WTC11 (cell line): ENCODE measurements at regions not wholly inside any gene's neighbourhood (a gene's known extent, or its start where the extent isn't known, plus 50 kb on each side); places are given as distances from the start of the nearest gene placed in this dataset.

Experiments used
- AFF4 ChIP-seq: sonication (generic); formaldehyde crosslinking; IDR thresholded peaks from 2 replicates; pipeline ENCODE4 v1.8.1; 2023; ENCODE audit warnings: mild to moderate bottlenecking, missing genetic modification reagents, borderline replicate concordance
- CBFB ChIP-seq: sonication (generic); formaldehyde crosslinking; IDR thresholded peaks from 2 replicates; pipeline ENCODE4 v1.8.1; 2022; ENCODE audit warnings: mild to moderate bottlenecking, low read depth, missing genetic modification reagents
- ESRRA ChIP-seq: sonication (generic); formaldehyde crosslinking; IDR thresholded peaks from 2 replicates; pipeline ENCODE4 v1.8.1; 2022; ENCODE audit warnings: mild to moderate bottlenecking, missing genetic modification reagents, borderline replicate concordance
- FOXJ3 ChIP-seq: sonication (generic); formaldehyde crosslinking; IDR thresholded peaks from 2 replicates; pipeline ENCODE4 v1.9.0; 2021; ENCODE audit warnings: missing genetic modification reagents, mild to moderate bottlenecking, borderline replicate concordance
- GABPB1 ChIP-seq: sonication (generic); formaldehyde crosslinking; IDR thresholded peaks from 2 replicates; pipeline ENCODE4 v1.8.1; 2023; ENCODE audit warnings: mild to moderate bottlenecking, missing genetic modification reagents
- NFYB ChIP-seq: sonication (generic); formaldehyde crosslinking; conservative IDR thresholded peaks from 2 replicates; pipeline ENCODE4 v1.8.0; 2022; ENCODE audit warnings: low read depth, missing genetic modification reagents
- NR3C1 ChIP-seq: sonication (generic); formaldehyde crosslinking; conservative IDR thresholded peaks from 2 replicates; pipeline ENCODE4 v1.8.1; 2023; ENCODE audit warnings: low read depth, mild to moderate bottlenecking, missing genetic modification reagents
- SOX15 ChIP-seq: fragments of 250-450 bp; sonication (Bioruptor Pico); IDR thresholded peaks from 2 replicates; pipeline ENCODE4 v1.9.0; 2021; ENCODE audit warnings: mild to moderate bottlenecking
- TF ChIP-seq, protein P1 (sequence below): sonication (generic); formaldehyde crosslinking; IDR thresholded peaks from 2 replicates; pipeline ENCODE4 v1.8.1; 2022; ENCODE audit warnings: low read depth, missing genetic modification reagents, borderline replicate concordance
- TF ChIP-seq, protein P2 (sequence below): fragments of 200-600 bp; IDR thresholded peaks from 2 replicates; pipeline ENCODE4 v1.8.0; 2022; ENCODE audit warnings: antibody characterized with exemption
- TF ChIP-seq, protein P3 (sequence below): sonication (generic); formaldehyde crosslinking; IDR thresholded peaks from 2 replicates; pipeline ENCODE4 v1.8.0; 2023; ENCODE audit warnings: mild to moderate bottlenecking, missing genetic modification reagents
- TF ChIP-seq, protein P4 (sequence below): sonication (generic); formaldehyde crosslinking; IDR thresholded peaks from 2 replicates; pipeline ENCODE4 v1.8.1; 2023; ENCODE audit warnings: mild to moderate bottlenecking, missing genetic modification reagents
- TF ChIP-seq, protein P5 (sequence below): fragments of 250-450 bp; sonication (Bioruptor Pico); IDR thresholded peaks from 2 replicates; pipeline ENCODE4 v1.8.0; 2021; ENCODE audit warnings: mild to moderate bottlenecking
- TF ChIP-seq, protein P6 (sequence below): sonication (generic); formaldehyde crosslinking; IDR thresholded peaks from 2 replicates; pipeline ENCODE4 v1.8.0; 2022; ENCODE audit warnings: mild to moderate bottlenecking, missing genetic modification reagents

- TF ChIP-seq AFF4 (CRISPR knock-in tag) (no peak), CBFB (CRISPR knock-in tag) (no peak), GABPB1 (CRISPR knock-in tag) (no peak), NR3C1 (CRISPR knock-in tag) (no peak), NFYB (CRISPR knock-in tag) (no peak), ESRRA (CRISPR knock-in tag) (no peak), SOX15 (no peak), FOXJ3 (no peak)
- TF ChIP-seq, protein P1, sequence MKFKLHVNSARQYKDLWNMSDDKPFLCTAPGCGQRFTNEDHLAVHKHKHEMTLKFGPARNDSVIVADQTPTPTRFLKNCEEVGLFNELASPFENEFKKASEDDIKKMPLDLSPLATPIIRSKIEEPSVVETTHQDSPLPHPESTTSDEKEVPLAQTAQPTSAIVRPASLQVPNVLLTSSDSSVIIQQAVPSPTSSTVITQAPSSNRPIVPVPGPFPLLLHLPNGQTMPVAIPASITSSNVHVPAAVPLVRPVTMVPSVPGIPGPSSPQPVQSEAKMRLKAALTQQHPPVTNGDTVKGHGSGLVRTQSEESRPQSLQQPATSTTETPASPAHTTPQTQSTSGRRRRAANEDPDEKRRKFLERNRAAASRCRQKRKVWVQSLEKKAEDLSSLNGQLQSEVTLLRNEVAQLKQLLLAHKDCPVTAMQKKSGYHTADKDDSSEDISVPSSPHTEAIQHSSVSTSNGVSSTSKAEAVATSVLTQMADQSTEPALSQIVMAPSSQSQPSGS: no peak
- TF ChIP-seq, protein P2, sequence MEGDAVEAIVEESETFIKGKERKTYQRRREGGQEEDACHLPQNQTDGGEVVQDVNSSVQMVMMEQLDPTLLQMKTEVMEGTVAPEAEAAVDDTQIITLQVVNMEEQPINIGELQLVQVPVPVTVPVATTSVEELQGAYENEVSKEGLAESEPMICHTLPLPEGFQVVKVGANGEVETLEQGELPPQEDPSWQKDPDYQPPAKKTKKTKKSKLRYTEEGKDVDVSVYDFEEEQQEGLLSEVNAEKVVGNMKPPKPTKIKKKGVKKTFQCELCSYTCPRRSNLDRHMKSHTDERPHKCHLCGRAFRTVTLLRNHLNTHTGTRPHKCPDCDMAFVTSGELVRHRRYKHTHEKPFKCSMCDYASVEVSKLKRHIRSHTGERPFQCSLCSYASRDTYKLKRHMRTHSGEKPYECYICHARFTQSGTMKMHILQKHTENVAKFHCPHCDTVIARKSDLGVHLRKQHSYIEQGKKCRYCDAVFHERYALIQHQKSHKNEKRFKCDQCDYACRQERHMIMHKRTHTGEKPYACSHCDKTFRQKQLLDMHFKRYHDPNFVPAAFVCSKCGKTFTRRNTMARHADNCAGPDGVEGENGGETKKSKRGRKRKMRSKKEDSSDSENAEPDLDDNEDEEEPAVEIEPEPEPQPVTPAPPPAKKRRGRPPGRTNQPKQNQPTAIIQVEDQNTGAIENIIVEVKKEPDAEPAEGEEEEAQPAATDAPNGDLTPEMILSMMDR: no peak
- TF ChIP-seq, protein P3, sequence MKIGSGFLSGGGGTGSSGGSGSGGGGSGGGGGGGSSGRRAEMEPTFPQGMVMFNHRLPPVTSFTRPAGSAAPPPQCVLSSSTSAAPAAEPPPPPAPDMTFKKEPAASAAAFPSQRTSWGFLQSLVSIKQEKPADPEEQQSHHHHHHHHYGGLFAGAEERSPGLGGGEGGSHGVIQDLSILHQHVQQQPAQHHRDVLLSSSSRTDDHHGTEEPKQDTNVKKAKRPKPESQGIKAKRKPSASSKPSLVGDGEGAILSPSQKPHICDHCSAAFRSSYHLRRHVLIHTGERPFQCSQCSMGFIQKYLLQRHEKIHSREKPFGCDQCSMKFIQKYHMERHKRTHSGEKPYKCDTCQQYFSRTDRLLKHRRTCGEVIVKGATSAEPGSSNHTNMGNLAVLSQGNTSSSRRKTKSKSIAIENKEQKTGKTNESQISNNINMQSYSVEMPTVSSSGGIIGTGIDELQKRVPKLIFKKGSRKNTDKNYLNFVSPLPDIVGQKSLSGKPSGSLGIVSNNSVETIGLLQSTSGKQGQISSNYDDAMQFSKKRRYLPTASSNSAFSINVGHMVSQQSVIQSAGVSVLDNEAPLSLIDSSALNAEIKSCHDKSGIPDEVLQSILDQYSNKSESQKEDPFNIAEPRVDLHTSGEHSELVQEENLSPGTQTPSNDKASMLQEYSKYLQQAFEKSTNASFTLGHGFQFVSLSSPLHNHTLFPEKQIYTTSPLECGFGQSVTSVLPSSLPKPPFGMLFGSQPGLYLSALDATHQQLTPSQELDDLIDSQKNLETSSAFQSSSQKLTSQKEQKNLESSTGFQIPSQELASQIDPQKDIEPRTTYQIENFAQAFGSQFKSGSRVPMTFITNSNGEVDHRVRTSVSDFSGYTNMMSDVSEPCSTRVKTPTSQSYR (CRISPR knock-in tag): no peak
- TF ChIP-seq, protein P4, sequence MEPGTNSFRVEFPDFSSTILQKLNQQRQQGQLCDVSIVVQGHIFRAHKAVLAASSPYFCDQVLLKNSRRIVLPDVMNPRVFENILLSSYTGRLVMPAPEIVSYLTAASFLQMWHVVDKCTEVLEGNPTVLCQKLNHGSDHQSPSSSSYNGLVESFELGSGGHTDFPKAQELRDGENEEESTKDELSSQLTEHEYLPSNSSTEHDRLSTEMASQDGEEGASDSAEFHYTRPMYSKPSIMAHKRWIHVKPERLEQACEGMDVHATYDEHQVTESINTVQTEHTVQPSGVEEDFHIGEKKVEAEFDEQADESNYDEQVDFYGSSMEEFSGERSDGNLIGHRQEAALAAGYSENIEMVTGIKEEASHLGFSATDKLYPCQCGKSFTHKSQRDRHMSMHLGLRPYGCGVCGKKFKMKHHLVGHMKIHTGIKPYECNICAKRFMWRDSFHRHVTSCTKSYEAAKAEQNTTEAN (CRISPR knock-in tag): no peak
- TF ChIP-seq, protein P5, sequence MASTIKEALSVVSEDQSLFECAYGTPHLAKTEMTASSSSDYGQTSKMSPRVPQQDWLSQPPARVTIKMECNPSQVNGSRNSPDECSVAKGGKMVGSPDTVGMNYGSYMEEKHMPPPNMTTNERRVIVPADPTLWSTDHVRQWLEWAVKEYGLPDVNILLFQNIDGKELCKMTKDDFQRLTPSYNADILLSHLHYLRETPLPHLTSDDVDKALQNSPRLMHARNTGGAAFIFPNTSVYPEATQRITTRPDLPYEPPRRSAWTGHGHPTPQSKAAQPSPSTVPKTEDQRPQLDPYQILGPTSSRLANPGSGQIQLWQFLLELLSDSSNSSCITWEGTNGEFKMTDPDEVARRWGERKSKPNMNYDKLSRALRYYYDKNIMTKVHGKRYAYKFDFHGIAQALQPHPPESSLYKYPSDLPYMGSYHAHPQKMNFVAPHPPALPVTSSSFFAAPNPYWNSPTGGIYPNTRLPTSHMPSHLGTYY (CRISPR knock-in tag): no peak
- TF ChIP-seq, protein P6, sequence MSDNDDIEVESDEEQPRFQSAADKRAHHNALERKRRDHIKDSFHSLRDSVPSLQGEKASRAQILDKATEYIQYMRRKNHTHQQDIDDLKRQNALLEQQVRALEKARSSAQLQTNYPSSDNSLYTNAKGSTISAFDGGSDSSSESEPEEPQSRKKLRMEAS (CRISPR knock-in tag): no peak
Observed at GRCh38 chr3:28050120-28050519, 191.3 kb upstream of the CMC1 start.
